Neuron (in vitro differentiated cells): ENCODE measurements at regions not wholly inside any gene's neighbourhood (a gene's known extent, or its start where the extent isn't known, plus 50 kb on each side); places are given as distances from the start of the nearest gene placed in this dataset.

Source experiments
- H2AFZ ChIP-seq: one replicate; pipeline ENCODE4 v1.6.1; 2013; ENCODE audit warnings: low read depth, mild to moderate bottlenecking, inconsistent platforms, low read length, moderate library complexity
- H3K27me3 ChIP-seq: one replicate; pipeline ENCODE4 v1.6.1; 2013; ENCODE audit warnings: low read length; ENCODE audit not compliant: insufficient read depth
- H3K36me3 ChIP-seq: one replicate; pipeline ENCODE4 v1.6.1; 2013; ENCODE audit warnings: low read length; ENCODE audit not compliant: insufficient read depth
- H3K4me1 ChIP-seq: one replicate; pipeline ENCODE4 v1.6.1; 2013; ENCODE audit warnings: low read length; ENCODE audit not compliant: insufficient read depth
- H3K4me3 ChIP-seq: 2 replicates; pipeline ENCODE4 v1.5.1; 2013; ENCODE audit warnings: mild to moderate bottlenecking, low read length, moderate library complexity
- H3K9me3 ChIP-seq: one replicate; pipeline ENCODE4 v1.6.1; 2013; ENCODE audit warnings: low read length

DNA sequence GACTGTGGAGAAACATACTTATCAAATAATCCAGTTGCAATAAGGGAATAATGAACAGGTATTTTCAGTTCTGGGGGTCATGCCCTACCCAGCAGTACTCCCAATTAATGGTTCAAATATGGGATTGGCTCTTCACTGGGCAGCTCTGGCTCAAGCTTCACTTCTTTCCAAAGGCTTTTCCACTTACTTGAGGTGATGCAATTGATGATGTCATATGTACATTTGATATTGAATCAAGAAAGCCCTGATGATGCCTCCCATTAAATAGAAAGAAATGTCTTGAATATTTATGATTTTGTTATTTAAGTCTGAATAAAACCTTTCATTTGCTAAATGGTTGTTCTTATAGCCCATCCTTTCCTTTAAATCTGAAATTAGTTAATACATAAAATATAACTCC, 789.9 kb downstream of the USP25 start:
- H3K4me1 ChIP-seq = no peaks in the 10 kb centered on the region
- H3K4me3 ChIP-seq = no peak overlapping the region
- no peaks in the 10 kb centered on the region for H3K36me3 ChIP-seq
- no peak overlapping the region for H2AFZ ChIP-seq
- H3K9me3 ChIP-seq = peaks cover 3% of the 10 kb centered on the region
- no peaks in the 10 kb centered on the region for H3K27me3 ChIP-seq

DNA sequence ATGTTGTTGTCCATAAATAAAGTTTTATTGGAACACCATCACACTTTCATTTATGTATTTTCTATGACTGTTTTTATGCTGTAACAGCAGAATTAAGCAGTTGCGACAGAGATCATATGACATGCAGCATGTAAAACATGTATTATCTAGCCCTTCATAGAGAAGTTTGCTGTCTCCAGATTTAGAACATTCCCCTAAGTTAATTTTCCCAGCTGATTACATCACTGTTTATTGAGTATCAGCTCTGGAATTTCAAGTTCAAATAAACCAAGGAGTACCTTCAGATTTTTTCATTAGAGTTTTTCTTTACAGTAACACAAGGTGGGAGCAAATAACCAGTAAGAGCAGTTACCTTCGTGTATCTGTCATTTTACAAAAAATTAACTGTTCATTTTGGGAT, 792.8 kb downstream of the USP25 start:
- Histone ChIP-seq H3K4me3 (no peak overlapping the region), H3K27me3 (no peaks in the 10 kb centered on the region), H3K36me3 (no peaks in the 10 kb centered on the region)

GRCh38 chr21:16530656-16531055, 800.9 kb downstream of the USP25 start:
- Histone ChIP-seq H3K4me1 (peaks cover 8% of the 10 kb centered on the region), H3K27me3 (no peaks in the 10 kb centered on the region), H3K4me3 (no peak overlapping the region), H3K9me3 (peaks cover 6% of the 10 kb centered on the region), H2AFZ (no peak overlapping the region), H3K36me3 (peaks cover 7% of the 10 kb centered on the region)

More for the DNA sequence above, 792.8 kb downstream of the USP25 start:
- Histone ChIP-seq H3K9me3 (no peaks in the 10 kb centered on the region), H3K4me1 (no peaks in the 10 kb centered on the region), H2AFZ (no peak overlapping the region)

- Histone ChIP-seq H3K4me1 (peaks cover 8% of the 10 kb centered on the region), H3K27me3 (no peaks in the 10 kb centered on the region), H3K4me3 (no peak overlapping the region), H3K9me3 (peaks cover 6% of the 10 kb centered on the region), H3K36me3 (peaks cover 7% of the 10 kb centered on the region), H2AFZ (no peak overlapping the region)
Observed at GRCh38 chr21:16532840-16533239, 803.1 kb downstream of the USP25 start.

GRCh38 chr21:16533692-16534407, 804.1 kb downstream of the USP25 start:
- Histone ChIP-seq H3K27me3 (no peaks in the 10 kb centered on the region), H2AFZ (no peak overlapping the region), H3K36me3 (peaks cover 7% of the 10 kb centered on the region), H3K4me3 (no peak overlapping the region), H3K9me3 (peaks cover 4% of the 10 kb centered on the region), H3K4me1 (peaks cover 8% of the 10 kb centered on the region)

- H3K27me3 ChIP-seq = no peaks in the 10 kb centered on the region
- peaks cover 8% of the 10 kb centered on the region for H3K4me1 ChIP-seq
- peaks cover 8% of the 10 kb centered on the region for H3K36me3 ChIP-seq
- H3K9me3 ChIP-seq = peaks cover 6% of the 10 kb centered on the region
- H2AFZ ChIP-seq = no peak overlapping the region
- H3K4me3 ChIP-seq = no peak overlapping the region
Observed at GRCh38 chr21:16534408-16535101, 804.8 kb downstream of the USP25 start.

GRCh38 chr21:16535102-16535422, 805.3 kb downstream of the USP25 start:
- Histone ChIP-seq H3K4me1 (peaks cover 8% of the 10 kb centered on the region), H3K9me3 (peaks cover 9% of the 10 kb centered on the region), H3K4me3 (no peak overlapping the region), H3K27me3 (no peaks in the 10 kb centered on the region), H3K36me3 (peaks cover 13% of the 10 kb centered on the region), H2AFZ (no peak overlapping the region)

GRCh38 chr21:16535626-16536025, 805.8 kb downstream of the USP25 start:
- peaks cover 15% of the 10 kb centered on the region for H3K36me3 ChIP-seq
- H3K9me3 ChIP-seq = peaks cover 11% of the 10 kb centered on the region
- peaks cover 8% of the 10 kb centered on the region for H3K4me1 ChIP-seq
- no peaks in the 10 kb centered on the region for H3K27me3 ChIP-seq
- no peak overlapping the region for H3K4me3 ChIP-seq
- H2AFZ ChIP-seq = no peak overlapping the region

- Histone ChIP-seq H3K4me1 (peaks cover 8% of the 10 kb centered on the region), H2AFZ (no peak overlapping the region), H3K4me3 (no peak overlapping the region)
Observed at GRCh38 chr21:16536140-16536539, 806.4 kb downstream of the USP25 start.

DNA sequence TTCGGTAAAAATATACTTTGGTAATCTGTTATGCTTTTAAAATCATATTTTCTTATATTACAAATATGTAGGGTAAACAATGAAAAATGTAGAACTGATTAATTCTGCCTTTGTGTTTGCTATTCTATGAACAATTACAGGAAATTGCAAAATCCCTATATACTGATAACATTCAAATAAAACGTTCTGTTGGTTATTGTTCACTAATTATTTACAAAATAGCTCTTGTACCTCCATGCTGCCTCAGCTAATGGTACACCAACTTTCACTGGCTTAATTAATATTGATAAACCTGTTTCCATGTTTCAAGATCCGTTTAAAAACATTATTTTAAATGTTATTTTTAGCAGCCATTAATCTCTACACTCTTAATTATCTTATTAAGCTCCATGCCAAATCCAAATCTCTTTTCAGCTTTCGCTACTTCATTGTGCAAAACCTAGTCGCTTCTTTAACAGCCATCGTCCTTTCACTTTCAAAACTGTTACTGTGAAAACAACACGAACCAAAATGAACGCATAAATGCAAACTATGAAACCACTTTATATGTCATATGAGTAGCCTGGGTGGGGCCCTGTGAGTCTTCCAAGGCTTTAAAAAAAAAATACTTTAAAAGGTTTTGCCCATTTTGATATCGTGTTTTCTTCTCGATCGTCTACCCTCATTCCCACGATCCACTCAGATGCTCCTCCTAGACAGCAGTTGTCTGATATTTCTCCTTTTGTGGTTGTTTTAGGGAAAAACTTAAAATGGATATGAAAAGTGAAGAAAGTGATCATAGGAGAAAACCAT, 807.1 kb downstream of the USP25 start:
- no peak overlapping the region for H2AFZ ChIP-seq
- peaks cover 10% of the 10 kb centered on the region for H3K9me3 ChIP-seq
- peaks cover 8% of the 10 kb centered on the region for H3K4me1 ChIP-seq
- peaks cover 14% of the 10 kb centered on the region for H3K36me3 ChIP-seq
- H3K27me3 ChIP-seq = no peaks in the 10 kb centered on the region
- H3K4me3 ChIP-seq = no peak overlapping the region

More at GRCh38 chr21:16536140-16536539, 806.4 kb downstream of the USP25 start:
- Histone ChIP-seq H3K27me3 (no peaks in the 10 kb centered on the region), H3K36me3 (peaks cover 15% of the 10 kb centered on the region), H3K9me3 (peaks cover 11% of the 10 kb centered on the region)

- Histone ChIP-seq H3K9me3 (peaks cover 7% of the 10 kb centered on the region), H3K27me3 (no peaks in the 10 kb centered on the region), H2AFZ (no peak overlapping the region), H3K36me3 (peaks cover 11% of the 10 kb centered on the region), H3K4me3 (no peak overlapping the region), H3K4me1 (peaks cover 8% of the 10 kb centered on the region)
Observed at GRCh38 chr21:16537501-16537900, 807.7 kb downstream of the USP25 start.

GRCh38 chr21:16538405-16538804, 808.6 kb downstream of the USP25 start:
- Histone ChIP-seq H3K4me3 (no peak overlapping the region), H2AFZ (no peak overlapping the region), H3K9me3 (peaks cover 7% of the 10 kb centered on the region), H3K36me3 (peaks cover 11% of the 10 kb centered on the region), H3K4me1 (peaks cover 8% of the 10 kb centered on the region), H3K27me3 (no peaks in the 10 kb centered on the region)

DNA sequence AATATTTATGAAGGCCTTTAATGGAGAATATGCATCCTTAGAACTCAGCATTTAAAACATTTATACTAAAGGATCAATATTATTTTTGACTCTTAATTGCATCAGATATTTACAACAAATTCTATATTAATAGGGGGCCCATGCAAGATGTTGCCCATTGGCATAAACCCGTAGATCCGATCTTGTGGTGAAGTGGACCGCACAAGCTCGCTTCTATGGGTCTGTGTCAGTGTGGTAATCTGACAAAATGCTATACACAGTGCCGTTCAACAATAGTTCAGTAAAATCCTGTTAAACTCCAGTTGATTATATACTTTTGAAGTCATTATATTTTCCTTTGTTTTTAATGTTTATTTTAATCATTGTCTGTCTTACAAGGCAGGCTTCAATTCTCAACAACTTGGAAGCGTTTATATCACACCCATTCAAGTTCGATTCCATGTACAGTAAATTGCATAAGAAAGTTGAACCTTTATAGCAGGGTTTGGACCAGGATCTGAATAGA, 809.2 kb downstream of the USP25 start:
- no peaks in the 10 kb centered on the region for H3K27me3 ChIP-seq
- peaks cover 14% of the 10 kb centered on the region for H3K36me3 ChIP-seq
- peaks cover 7% of the 10 kb centered on the region for H3K9me3 ChIP-seq
- no peak overlapping the region for H2AFZ ChIP-seq
- H3K4me1 ChIP-seq = peaks cover 7% of the 10 kb centered on the region
- H3K4me3 ChIP-seq = no peak overlapping the region
